ENCODE measurements at regions not wholly inside any gene's neighbourhood (a gene's known extent, or its start where the extent isn't known, plus 50 kb on each side); places are given as distances from the start of the nearest gene placed in this dataset.

- TF ChIP-seq CTCF (IDR thresholded peaks at IDR 0.05) (no peak), POLR2A (IDR thresholded peaks at IDR 0.05) (no peak)
Observed at GRCh38 chrY:21302278-21302677, 208.9 kb upstream of the RBMY1B start.

Measured in Peyer's patch (tissue), 4 donors.